Breast epithelium (tissue), 3 donors: ENCODE measurements at regions not wholly inside any gene's neighbourhood (a gene's known extent, or its start where the extent isn't known, plus 50 kb on each side); places are given as distances from the start of the nearest gene placed in this dataset.

Experiments used
- POLR2A ChIP-seq: fragments of 450-650 bp; IDR thresholded peaks from one replicate; pipeline ENCODE4 v1.6.1; 2016; ENCODE audit warnings: antibody characterized with exemption, mild to moderate bottlenecking, moderate library complexity
- TF ChIP-seq, protein P1 (sequence below), 3 donors: fragments of 450-650 bp; IDR thresholded peaks; one replicate each; pipeline ENCODE4 v1.5.1; 2016 to 2017; ENCODE audit warnings: antibody characterized with exemption in 3 of 3, mild to moderate bottlenecking in 3 of 3, moderate library complexity in 3 of 3

DNA sequence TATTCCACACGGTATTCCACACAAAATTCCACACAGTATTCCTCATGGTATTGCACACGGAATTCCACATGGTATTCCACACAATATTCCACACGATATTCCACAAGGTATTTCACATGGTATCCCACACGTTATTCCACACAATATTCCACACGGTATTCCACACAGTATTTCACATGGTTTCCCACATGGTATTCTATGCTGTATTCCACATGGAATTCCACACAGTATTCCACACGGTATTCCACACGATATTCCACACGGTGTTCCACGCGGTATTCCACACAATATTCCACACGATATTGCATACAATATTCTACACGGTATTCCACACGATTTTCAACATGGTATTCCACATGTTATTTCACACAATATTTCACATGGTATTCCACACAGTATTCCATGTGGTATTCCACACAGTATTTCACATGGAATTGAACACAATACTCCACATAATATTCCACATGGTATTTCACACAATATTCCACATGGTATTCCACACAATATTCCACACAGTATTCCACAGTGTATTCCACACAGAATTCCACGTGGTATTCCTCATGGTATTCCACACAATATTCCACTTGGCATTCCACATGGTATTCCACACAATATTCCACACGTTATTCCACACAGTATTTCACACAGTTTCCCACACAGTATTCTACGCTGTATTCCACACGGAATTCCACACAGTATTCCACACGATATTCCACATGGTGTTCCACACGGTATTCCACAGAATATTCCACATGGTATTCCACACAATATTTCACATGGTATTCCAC is 136.0 kb upstream of the CHST15 start:
- TF ChIP-seq, protein P1, sequence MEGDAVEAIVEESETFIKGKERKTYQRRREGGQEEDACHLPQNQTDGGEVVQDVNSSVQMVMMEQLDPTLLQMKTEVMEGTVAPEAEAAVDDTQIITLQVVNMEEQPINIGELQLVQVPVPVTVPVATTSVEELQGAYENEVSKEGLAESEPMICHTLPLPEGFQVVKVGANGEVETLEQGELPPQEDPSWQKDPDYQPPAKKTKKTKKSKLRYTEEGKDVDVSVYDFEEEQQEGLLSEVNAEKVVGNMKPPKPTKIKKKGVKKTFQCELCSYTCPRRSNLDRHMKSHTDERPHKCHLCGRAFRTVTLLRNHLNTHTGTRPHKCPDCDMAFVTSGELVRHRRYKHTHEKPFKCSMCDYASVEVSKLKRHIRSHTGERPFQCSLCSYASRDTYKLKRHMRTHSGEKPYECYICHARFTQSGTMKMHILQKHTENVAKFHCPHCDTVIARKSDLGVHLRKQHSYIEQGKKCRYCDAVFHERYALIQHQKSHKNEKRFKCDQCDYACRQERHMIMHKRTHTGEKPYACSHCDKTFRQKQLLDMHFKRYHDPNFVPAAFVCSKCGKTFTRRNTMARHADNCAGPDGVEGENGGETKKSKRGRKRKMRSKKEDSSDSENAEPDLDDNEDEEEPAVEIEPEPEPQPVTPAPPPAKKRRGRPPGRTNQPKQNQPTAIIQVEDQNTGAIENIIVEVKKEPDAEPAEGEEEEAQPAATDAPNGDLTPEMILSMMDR (IDR thresholded peaks at IDR 0.05): no peak
- no peak for TF ChIP-seq POLR2A
